Kidney tubule cell (primary cell): ENCODE measurements at regions not wholly inside any gene's neighbourhood (a gene's known extent, or its start where the extent isn't known, plus 50 kb on each side); places are given as distances from the start of the nearest gene placed in this dataset.

Experiments used
- DNase-seq: peaks from one replicate; pipeline ENCODE4 v3.0.0-alpha.2; 2018; ENCODE audit warnings: low spot score

DNA sequence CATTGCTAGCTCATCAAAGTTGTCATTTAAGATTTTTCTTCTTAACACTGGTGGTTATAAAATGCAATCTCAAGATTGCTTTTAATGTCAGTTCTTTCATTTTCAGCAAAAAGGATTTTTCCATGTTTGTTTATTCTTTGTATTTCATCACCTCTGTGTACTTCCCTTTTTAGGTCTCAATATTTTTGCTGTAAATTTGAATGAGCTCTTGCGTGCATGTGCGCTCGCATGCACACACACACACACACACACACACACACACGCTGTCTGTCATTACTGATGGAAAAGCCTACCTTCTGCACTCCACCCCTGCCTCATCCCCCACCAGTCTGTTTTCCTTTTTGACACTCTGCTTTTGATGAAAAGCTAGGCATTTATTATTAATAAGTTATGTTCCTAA is 85.3 kb upstream of the FYN start:
- DNase-seq, result no peak

DNA sequence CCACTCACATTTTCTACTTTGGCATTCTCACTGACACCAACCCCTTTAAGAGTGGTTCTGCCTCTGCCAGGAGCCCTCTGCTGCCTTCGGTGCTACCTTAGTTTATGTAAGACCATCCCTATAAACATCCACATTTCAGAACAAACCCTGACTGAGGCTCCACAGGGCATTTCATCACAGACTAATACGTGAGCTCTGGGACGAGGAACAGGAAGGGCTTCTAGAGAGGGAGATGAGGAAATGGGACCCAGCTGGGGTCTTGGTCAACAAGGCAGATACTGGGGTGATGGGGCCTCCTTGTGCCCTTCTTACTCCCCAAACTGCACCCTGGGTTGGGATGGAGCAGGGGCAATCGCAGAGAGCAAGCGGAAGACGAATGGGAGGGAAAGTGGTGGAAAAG is 86.5 kb upstream of the FYN start:
- no peak for DNase-seq

DNA sequence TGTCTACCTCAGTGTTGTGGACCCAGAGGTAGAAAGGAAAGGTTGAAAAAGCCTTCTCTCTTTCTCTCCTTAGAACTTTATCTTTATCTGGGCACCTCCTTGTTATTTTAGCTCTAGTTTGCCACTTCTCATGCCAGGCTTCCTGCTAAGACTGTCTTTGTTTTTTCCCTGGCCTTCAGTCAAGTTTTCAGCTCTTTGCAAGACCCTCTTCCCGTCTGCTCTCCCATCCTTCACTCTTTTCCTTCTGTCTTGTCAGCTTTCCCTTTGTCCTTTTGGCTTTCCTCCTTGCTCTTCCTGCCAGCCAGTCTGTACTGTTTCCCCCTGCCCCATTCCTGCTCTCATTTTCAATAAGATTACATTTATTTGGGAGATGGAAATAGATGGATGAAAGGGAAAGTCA is 86.8 kb upstream of the CCN6 start:
- DNase-seq, result no peak

DNA sequence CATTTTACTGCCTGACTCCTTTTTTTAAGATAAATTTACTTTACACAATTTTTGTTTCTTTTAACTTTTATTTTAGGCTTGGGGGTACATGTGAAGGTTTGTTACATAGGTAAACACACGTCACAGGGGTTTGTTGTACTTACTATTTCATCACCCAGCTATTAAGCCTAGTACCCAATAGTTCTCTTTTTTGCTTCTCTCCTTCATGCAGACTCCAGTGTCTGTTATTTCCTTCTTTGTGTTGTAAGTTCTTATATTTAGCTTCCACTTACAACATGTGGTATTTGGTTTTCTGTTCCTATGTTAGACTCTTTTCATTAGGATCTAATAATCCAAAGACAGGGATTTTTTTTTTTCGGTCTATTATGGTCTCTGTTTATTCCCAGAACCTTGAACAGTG is 83.5 kb upstream of the CCN6 start:
- no peak for DNase-seq

DNA sequence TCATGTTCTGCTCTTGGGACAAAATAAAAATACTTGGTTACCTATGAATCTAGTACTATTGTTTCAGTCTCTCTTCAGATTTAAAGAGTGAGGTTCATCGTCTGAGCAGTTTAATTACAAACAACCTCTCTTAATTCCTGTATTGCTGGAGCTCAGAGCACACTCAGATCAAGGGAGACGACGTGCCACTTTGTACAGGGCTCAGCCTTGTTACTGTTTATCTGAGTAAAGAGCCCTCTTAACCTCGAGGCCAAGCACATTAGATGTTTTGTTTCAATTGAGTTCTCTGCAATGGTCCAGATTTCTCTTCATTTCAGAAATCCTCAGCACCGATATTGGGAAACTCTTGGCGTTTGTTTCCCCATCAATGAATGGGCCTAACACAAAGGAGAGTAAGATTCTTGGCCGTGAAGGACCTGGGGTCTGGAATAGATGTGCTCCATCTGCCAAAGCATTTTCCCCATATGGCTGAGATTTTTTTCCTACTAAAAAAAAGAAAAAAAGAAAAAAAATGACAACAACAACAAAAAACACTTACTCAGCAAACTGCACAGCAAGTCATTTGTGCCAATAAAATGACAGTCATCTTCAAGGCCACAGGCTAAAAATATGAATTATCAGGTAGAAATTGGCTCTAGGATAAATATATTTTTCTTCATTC is 82.6 kb upstream of the CCN6 start:
- DNase-seq, result no peak

DNA sequence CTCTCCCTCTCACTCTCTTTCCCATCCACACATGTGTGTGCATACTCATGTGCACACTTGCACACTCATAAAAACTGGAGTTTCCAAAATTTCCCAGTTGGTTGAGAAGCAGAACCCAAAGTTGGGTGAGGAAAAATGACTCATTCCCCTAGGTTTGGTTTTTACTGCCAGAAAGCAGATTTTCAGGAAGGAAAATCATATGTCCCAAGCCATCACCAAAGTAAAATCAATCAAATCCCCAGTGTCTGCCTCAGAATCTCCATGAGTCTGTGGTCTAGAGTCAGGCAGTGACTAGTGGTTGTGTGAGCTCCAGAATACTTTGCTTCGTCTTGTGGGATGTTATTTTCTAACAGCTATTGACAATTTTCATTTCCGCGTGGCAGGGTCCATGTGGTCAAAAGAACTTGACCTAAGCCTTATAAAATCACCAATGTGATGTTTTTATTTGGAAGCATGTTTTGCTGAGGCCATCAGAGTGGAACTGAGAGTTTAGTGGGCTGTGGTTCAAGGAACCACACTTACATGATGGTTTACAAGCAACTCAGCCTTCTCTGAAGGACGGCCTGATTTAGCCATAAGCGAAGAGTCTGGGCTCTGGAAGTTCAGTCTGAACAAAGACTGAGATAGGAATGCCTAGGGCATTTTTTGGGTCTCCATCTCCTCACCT is 81.9 kb upstream of the CCN6 start:
- DNase-seq, result no peak

DNA sequence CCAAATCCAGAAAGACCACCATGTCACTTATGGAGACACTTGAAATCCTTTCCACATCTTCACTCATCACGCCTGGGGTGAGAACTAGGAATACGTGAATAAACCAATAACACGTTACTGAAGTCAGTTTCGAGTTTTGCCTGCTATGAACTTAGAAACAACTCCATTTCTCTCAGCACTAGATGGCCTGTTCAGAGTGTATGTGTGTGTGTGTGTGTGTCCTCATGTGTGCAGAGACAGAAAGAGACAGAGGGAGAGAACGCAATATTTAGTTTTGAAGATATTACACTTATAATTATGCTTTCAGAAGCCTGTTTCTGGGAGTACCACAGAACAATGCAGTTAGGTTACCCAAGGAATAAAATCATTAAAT is 81.2 kb upstream of the CCN6 start:
- no peak for DNase-seq

DNA sequence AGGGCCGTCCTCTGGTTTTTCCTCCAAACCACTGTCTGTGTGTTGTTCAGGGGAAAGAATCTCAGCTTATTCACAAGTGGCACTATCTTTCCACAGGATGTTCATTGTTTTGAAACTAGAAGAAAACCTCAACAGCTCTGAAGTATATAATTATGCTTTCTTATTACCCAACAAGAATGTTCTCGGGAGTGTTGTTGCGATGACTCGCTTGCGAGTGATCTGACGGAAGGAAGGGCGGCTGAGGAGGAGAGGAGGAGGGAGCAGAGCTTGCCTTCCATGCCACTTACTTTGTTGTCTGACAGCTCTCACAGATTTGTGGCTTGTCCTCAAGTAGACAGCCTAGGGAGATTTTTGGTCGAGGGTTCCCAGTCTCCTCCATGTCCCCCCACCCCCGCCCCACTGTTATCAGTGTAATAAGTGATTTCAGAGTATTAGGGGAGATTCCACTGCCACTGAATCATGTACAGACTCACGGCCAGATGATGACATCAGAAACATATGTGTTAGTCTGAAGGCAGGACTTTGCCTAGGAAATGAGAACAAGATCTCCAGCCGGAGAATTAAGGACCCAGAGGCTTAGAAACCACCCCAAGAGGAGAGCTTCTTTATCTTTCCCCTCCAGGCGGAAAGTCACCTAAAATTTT is 80.7 kb upstream of the CCN6 start:
- DNase-seq, result peak; percentile 93

DNA sequence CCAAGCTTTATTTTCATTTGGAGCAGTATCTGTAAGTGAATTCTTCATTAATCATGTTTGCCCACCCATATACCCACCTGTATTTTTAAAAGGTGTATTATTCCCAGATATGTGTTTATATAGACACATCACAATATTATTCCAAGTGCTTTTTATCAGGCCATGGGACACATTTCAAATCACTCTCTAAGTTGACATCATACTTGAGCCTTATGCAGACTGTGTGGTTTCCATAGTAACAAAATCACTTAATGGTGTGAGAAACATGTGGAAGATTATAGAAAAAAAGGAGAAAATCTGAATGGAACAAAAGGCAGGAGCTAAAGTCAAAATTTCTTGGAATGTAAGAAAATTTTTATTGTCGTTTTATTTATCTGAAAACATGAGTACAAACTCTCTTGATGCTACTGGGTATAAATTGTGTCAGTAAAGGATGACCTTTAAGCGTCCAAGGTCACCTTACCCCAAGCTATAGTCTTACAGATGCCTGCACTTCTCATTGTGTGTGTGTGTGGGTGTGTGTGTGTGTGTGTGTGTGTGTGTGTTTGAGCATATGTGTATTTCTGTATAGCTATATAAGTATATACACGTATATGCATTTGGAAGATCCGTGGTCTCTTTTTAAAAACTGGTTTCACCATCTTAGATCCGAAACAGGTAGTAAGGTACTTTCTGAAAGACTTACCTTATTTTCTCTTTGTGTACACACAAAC is 79.8 kb upstream of the CCN6 start:
- DNase-seq, result peak; percentile 63

DNA sequence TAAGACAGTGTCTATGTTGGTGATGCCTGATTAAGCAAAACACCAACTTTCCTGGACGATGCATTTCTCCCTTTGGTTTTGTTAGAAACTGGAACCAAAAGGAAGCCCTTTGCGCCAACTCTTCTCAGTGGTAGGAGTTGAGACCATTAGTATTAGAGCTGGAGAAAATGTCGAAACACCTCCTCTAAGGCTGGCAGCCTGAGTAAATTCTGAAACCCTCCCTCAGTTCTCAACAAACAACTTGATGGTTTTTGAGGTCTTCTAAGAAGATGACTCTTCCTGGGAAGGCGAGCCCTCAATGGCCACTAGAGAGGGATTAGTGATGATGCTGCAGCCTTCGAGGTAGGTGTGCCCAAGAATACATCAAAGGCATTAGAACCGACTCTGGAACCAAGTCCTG is 78.4 kb upstream of the CCN6 start:
- no peak for DNase-seq

DNA sequence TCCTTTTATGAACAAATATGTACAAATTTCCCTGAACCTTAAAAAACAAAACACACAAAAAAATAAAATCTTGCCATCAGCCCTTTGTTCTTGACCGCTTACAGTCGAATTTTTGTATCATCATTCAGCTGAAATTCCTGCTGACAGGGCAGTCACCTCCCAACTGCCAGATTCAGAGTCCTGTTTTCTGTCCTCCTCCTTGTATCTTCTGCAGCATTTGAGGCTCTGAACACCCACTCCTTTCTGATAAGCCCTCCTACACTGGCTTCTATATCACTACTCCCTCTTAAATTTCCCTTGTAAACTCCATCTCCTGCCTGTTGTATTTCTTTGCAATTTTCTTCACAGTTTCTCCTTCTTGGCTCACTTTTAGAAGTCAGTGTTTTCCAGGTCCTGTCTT is 77.8 kb upstream of the CCN6 start:
- DNase-seq, result no peak

DNA sequence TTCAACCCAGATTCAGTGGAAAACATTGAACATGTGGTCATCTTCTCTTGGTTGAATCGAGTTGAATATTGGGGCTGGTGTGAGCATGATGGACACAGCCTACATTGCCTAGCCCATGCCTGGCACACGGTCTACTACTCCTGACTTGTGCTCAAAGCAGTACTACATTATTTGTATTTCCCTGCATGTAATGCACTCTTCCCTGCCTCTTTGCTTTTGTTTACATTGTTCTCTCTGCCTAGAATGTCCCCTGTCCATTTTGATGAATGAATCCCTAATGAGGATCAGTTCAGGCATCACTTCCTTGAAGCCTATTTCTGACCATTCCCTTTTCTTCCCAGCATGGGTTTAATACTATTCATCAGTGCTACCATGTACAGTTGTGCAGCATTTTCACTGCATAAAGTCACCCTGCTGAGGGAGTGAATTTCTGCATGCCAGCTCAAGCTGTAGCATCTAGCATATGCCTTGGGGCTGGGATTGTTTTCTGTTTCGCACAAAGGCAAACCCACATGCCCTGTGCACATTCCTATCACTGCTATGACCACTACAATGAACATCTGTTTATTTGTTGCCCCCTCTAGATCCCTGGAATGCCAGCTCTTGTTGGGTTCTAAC is 75.3 kb upstream of the CCN6 start:
- no peak for DNase-seq

DNA sequence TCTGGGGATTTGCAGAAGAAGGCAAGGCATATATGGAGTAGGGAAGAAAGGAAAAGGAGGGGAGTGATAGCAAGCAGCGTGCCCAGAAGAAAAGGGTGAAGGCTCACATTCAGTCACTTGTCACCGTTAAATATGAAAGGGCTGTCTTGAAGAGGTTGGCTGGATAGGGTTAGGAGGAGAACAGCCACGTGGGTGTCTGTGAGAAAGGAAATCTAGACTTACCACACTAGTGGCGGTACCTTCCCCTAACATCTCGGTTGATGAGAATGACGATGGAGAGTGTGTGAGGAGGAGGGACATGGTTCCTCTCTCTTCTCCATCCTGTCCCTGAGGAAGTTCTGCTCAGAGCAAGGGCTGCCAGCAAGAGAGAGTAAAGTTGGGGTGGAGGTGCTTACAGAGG is 74.3 kb upstream of the CCN6 start:
- DNase-seq, result no peak

DNA sequence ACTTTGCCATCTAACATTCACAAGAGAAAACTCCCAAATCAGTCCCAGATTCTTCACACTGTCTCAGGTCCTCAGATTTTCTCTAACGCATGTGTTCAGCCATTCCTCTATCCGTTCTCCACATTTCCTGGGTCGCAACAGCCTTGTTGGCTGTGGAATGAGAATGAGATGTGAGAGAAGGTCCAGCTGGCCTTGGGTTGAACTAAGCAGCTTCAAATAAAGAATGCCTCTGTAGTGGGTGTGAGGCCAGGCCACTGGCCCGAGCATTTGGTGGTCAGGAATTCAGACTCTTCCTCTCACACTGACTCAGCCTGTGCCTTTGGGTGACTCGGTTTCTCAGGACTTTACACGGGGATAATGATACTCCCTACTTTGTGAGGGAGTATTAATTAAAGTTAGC is 73.8 kb upstream of the CCN6 start:
- no peak for DNase-seq

DNA sequence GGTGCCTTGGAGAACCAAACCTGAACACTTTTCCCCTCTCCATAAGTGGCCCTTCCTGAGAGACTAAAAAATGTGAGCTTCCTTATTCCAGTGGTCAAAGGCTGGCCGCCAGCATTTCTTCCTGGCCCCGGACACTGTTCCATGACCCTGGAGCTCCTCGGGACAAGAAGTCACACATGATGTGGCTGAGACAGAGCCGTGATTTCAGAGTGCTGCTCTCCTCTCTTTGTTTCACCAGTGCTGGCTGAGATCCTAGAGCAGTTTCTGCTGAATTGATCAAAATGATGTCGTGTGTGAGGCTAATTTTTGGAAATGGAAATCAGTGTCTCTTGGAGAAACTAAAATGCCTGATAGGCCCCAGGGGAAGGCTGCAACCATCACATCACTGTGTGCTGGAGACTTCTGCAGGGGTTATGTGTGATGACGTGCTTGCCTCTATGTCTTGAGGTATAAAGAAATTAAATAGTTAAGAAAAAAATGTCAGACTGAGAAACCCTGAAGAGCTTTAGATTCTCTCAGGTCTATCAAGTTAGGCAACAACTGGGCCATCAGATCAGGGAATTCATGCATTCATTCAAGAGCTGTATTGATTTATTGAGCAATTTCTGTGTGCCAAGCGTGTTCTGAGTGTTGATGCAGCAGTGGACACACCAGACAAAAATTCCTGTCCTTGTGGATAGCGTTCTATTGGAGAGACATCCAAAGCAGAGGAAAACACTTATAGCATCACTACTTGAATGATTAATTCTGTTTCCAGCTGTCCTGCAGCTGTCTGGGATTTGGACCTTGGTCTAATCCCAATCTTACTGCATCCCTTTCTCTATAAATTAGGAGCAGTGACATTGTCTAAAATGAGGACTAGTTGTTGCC is 72.7 kb upstream of the CCN6 start:
- no peak for DNase-seq

DNA sequence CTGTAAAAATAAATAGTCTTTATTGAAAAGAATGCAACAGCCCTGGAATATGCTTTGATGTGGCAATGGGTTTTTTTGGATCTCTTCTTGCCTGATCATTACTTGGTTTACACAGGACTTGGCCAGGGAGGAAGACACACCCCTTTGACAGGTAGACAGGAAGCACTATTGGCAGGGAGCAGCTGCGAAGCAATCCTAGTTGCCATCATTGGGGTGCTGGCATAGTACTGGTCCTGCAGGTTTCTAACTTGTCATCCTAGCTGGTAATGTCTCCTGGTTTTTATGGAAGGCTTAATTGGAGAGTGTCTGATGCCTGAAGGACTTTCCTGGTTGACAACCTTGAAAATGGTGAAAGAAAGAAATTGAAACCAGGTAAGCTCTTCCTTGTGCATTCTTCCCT is 71.2 kb upstream of the CCN6 start:
- no peak for DNase-seq

DNA sequence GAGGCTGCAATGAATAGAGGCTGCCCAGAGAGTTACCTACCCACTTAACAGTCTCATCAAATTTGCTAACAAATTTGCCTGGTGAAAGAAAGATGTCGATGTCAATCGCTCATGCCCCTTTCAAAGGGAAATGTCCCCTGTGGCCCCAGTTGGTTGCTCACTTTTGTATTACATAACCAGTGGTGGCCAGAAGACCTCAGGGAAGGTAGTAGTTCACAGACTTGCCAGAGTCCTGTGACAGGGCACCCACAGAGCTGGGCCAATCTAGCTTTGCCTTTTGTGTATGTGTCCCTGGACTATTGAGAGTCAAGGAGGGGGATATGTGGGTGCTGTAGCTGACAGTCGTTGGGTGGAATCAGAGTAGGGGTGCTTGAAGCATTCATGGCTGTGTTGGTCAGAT is 70.7 kb upstream of the CCN6 start:
- DNase-seq, result no peak

DNA sequence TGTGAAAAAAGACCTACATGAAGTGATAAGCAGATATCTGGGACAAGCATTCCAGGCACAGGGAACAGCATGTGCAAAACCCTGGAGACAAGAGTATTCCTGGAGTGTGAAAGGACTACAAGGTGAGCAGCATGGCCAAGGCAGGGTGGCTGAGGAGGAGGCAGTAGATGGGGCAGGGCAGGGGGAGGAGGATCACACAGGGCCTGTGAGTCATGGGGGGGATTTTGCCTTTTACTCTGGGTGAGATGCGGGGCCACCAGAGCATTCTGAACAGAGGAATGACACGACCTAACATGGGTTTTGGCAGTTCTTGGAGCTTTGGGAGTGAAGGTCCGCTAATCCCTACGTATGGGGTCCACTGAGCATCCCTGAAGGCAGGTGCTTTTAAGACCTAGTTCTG is 69.8 kb upstream of the CCN6 start:
- no peak for DNase-seq

DNA sequence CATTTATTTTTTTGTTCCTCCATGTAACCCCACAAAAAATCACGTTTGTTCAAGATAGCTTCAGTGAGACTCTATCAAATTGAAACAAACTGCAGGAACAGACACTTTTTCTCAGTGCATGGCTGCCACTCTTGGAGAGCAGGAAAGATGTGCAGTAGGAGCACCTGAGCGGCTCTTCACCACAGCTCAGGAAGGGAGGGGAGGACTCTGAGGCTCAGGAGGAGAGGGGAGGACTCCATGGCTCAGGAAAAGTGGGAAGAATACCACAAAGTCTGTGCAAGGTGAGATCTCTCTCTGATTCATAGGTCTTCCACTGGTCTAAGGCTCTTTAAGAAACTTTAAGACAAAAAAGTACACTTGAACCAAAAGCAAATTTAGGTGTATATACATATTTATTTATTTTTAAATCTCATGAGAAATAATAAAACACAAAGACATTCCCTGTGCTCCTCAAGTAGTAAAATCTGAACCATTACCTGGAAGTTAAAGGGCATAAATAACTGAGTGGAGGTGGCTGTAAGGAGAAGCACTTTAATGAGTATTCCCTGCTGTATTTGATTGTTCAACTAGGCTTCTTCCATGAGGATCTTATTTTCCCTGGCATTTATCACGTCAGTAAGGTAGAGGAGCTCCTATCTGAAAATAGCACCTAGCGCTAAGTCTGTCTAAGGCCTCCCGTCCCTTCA is 69.2 kb upstream of the CCN6 start:
- DNase-seq, result peak; percentile 43

DNA sequence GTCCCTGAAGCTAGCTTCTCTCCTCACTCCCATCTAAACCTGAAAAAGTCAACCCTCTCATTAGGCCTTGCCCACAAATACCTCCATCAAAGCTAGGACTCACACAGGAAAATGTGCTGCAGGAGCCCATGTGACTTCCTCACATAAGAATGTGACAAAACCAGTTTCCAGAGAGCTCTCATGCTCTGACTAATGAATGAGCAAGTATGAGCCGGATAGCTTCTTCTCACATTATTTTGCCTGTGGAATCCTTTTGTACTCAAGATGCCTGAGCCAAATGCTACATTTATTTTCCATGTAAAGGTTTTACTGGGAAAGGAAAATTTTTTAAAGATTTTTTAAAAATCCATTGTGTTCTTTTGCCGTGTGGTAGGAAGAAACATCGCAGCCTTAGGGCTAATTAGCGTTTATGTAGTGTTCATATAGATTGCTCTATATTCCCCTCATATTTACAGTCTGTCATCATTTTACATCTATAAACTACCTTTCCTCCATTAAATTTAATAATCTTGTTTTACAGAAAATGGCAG is 68.6 kb upstream of the CCN6 start:
- peak; percentile 98 for DNase-seq

DNA sequence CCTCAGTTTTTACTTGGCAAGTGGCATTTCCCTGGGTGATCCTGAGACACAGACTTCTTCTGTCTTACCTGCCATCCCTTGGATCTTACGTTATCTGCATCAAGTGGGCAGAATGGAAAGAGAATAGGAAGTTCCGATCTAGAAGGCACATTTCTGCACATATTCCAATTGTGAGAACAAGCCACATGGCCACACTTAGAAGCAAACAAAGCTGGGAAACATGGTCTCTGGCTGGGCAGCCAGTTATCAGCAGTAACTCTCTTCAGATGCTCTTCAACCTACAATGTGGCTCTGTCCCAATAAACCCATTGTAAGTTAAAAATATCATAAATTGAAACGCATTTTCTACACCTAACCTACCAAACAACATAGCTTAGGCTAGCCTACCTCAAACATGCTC is 67.3 kb upstream of the CCN6 start:
- DNase-seq, result no peak
